Stomach (tissue), 4 donors: ENCODE measurements at regions not wholly inside any gene's neighbourhood (a gene's known extent, or its start where the extent isn't known, plus 50 kb on each side); places are given as distances from the start of the nearest gene placed in this dataset.

ENCODE experiments used
- CTCF ChIP-seq, 7 experiments: fragments of 450-650 bp in 4 of 7; fragments of 200-600 bp in 3 of 7; sonication (generic) in 3 of 7; IDR thresholded peaks; one replicate each; pipeline ENCODE4 v1.5.1; 2016 to 2019; ENCODE audit warnings: antibody characterized with exemption in 7 of 7, control low read depth in 2 of 7, mild to moderate bottlenecking in 1 of 7
- POLR2A ChIP-seq, 4 donors: fragments of 450-650 bp; IDR thresholded peaks; one replicate each; pipeline ENCODE4 v1.6.1; 2016; ENCODE audit warnings: antibody characterized with exemption in 4 of 4, control low read depth in 2 of 4, mild to moderate bottlenecking in 1 of 4, moderate library complexity in 1 of 4
- POLR2AphosphoS5 ChIP-seq, 3 donors: sonication (generic); formaldehyde crosslinking; IDR thresholded peaks; one replicate each; pipeline ENCODE4 v1.6.1; 2016; ENCODE audit warnings: antibody characterized with exemption in 3 of 3

DNA sequence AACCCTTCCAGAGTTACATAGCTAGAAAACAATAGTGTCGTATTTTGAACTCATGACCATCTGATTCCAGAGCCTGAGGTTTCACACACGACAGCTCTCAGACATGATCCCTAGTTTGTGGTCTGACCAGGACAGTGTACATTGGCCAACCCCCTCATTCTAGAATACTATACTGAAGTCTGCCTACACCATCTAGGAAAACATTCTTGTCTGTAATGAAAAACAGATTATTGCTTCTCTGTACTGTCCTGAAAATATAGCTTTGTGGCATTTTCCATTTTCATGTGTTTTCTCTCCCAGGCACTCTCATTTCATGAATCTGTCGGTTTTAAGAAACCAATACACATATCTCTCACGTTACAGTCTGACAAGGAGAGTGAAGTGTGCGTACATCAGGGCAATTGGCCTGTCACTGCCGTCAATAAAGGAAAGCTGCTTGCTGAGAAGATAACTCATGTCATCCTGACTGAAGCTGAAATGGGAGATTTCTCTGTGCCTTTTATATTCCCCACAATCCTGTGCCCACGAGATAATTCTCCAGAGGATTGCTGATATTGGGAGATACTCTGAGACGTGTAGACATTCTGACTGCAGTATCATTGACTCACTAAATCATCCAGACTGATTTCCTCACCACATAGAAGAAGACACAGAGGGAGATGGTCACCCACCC lies 585.6 kb downstream of the PLPP3 start:
- TF ChIP-seq CTCF (IDR thresholded peaks at IDR 0.05), result no peak
- TF ChIP-seq POLR2A (IDR thresholded peaks at IDR 0.05), result no peak
- no peak for TF ChIP-seq POLR2AphosphoS5 (IDR thresholded peaks at IDR 0.05)
